LNCAP (cell line): ENCODE measurements at regions not wholly inside any gene's neighbourhood (a gene's known extent, or its start where the extent isn't known, plus 50 kb on each side); places are given as distances from the start of the nearest gene placed in this dataset.

ENCODE experiments used
- CTCF ChIP-seq: fragments of 450-650 bp; IDR thresholded peaks from 2 replicates; pipeline ENCODE4 v1.5.1; 2017; ENCODE audit warnings: mild to moderate bottlenecking

GRCh38 chr6:9248133-9248532, 812.8 kb upstream of the SLC35B3 start:
- TF ChIP-seq CTCF, result no peak

DNA sequence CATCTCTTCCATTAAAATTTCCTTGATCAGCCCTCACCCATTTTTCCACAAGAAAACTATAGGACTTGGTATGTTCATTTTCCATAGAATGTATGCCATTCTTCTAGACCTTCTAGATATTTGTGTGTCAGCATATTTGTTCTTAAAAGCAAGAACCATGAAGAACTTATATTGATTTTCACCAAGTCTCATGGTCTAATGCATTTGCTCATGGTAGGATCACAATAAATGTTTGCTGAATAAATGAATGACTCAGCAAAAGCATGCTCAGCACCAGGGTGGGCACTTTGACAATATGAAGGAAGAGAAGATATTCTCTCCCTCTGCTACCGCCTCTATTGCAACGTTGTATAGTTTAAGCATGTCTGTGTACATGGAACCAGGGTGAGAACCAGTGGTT, 805.5 kb upstream of the SLC35B3 start:
- TF ChIP-seq CTCF, result no peak

GRCh38 chr6:9236443-9236842, 801.1 kb upstream of the SLC35B3 start:
- no peak for TF ChIP-seq CTCF

GRCh38 chr6:9233686-9234085, 798.3 kb upstream of the SLC35B3 start:
- TF ChIP-seq CTCF, result no peak

DNA sequence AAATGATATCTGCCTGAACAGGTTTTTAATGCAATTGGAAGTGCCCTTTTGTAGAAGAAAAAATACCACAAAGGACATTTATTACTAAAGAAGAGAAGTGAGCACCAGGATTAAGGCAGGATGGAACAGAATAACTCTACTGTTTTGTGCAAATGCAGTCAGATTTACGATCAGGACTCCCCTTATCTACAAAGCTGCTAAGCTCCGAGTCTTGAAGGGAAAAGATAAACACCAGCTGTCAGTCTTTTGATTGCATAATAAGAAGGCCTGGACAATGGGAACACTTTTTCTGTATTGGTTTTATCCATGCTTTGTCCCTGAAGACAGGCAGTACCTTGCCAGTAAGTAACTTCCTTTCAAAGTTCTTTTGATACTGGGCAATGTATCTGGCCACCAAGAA, 797.9 kb upstream of the SLC35B3 start:
- no peak for TF ChIP-seq CTCF

DNA sequence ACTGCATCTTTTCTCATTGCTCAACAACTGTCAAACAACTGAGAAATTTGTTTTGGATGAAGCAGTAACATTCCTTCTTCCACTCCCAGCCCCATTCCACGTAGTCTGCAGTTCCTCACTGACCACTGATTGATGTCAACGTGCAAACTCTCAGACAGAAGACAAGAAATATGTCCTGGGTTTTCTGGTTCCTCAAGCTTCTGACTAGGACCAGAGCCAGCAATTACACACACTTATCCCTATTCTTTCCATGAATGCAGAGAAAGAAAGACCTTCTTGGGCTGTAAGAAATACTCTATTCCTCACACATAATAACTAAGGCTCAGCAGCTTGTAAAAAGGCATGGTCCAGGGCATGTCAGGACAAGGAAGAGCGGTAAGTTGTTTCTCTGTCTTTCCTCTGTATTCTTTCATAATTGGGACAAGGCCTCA, 790.1 kb upstream of the SLC35B3 start:
- TF ChIP-seq CTCF, result no peak

GRCh38 chr6:9224539-9224938, 789.2 kb upstream of the SLC35B3 start:
- no peak for TF ChIP-seq CTCF

GRCh38 chr6:9208966-9209365, 773.6 kb upstream of the SLC35B3 start:
- TF ChIP-seq CTCF, result no peak
